GM21447 (cell line): ENCODE measurements at regions not wholly inside any gene's neighbourhood (a gene's known extent, or its start where the extent isn't known, plus 50 kb on each side); places are given as distances from the start of the nearest gene placed in this dataset.

Source experiments
- ATAC-seq: cut with Tn5 transposase; IDR thresholded peaks from one replicate; pipeline ENCODE4 v1.9.1; 2021; ENCODE audit not compliant: unreplicated experiment

DNA sequence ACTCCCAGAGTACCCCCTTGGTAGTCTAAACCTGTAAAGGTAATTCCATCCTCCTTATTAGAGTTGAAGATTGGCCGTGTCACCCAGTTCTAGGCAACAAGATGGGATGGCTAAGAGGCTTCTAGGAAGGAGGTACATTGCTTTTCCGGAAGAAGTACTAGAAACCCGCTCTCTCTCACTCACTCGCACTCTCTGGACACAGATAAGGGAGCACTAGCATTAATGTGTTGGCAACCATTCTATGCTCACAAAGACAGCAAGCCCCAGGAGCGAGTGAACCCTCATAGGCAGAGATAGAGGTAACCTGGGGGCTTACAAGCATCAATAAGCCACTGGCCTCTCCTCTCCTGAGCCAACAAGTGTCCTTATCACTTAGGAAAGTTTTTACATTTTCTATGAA lies 503.2 kb upstream of the JARID2 start:
- no peak for ATAC-seq

DNA sequence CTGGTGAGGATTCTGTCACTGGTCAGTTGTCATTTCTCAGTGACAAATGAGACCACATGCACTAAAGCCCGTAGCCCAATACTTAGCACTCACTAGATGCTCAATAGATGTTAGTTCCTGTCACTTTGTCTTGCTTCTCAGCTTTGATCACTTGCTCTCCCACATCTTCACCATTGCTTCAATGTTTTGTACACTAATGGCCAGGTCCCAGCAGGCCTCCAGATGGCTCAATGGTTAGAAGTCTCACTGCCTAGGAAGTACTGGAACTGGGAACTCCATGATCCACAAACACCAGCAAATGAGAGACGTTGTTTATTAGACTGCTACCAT lies 502.8 kb upstream of the JARID2 start:
- ATAC-seq: no peak

GRCh38 chr6:14743474-14744211 lies 502.2 kb upstream of the JARID2 start:
- no peak for ATAC-seq

DNA sequence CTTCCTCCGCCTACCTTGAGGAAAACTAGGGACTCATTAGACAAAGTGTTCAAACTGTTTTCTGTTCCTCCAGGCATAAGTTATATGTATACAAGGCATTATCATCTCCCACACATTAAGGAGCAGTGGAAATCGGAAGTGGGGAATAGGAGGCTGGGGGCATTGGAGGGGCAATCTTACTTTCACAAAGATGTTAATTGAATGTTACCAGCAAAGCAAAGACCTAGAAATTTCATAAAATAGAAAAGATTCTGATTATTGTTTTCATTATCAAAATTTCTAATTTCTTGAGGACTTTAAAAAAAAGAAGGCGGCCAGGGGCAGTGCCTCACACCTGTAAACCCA lies 501.7 kb upstream of the JARID2 start:
- no peak for ATAC-seq

- no peak for ATAC-seq
Measured at GRCh38 chr6:14746139-14746837, 499.6 kb upstream of the JARID2 start.

DNA sequence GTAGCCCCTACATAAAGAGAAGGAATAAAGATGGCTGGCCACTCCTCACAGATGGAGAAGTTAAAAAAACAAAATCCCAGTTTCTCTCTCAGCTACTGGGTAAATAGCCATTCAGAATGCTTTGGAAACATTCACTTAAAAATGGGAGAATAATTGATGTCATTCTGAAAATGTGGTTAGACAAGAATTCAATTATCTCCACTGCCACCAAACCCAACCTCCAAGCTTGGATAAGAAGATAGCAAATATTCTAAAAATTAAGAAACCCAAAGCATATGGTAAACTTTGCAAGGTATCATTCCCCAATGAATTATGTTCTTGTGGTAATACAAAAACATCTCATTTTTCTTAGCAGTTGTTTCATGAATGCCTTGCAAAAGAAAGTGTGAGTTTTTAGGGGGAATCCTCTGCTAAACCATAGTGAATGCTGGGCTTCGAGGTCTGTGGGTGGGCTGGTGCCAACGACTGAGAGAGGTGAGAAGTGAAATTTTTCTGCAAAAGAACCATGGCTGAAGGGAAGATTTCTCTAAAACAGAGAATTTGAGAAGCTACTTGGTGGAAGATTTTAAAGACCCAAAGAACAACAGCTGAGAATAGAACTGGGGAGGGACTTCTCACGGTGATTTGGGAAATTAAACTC lies 497.9 kb upstream of the JARID2 start:
- no peak for ATAC-seq

DNA sequence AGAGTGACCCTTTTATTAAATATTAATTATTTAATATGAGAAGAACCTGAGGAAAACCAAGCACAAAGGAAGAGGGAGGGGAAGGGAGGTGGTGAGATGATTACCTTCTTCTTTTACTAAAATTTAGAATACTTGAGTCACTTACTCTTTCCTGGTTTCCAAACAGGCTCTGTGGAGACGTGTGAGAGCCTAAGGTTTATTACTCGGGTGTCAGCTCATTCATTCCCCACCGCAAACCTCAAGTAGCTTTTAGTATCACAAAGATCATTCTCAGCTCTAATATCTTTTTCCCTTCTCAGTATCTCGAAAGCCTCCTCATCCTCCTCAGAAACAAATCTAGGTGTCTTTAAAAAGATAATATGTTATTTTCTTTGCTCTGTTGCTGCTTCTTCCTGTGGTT lies 497.2 kb upstream of the JARID2 start:
- ATAC-seq: no peak

DNA sequence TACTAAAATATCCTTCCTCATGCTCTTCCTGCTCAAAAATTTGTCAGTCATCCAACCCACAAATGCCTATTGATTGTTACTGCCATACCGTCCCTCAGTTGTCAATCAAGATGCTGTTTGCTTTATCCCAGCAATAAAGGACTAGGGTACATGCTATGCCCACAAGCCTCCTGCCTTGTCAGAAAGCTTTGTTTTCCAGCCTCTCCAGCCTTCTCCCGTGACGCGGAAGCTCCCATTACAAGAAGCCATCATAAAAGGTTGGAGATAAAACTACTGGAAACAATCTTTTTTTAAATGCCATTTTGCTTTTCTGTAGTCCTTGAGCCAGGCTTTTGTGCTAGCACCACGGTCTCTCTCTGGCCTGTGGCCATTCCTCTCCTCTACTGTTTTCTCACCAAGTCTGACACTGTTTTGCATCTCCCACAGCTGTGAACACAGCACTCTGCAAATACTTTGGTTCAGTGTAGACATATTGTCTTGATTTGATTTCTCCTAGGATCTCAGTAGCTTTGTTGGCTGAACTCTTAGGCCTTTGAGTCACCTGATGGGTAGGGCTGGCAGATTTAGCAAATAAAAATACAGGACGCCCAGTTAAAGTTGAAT lies 495.7 kb upstream of the JARID2 start:
- ATAC-seq: no peak

DNA sequence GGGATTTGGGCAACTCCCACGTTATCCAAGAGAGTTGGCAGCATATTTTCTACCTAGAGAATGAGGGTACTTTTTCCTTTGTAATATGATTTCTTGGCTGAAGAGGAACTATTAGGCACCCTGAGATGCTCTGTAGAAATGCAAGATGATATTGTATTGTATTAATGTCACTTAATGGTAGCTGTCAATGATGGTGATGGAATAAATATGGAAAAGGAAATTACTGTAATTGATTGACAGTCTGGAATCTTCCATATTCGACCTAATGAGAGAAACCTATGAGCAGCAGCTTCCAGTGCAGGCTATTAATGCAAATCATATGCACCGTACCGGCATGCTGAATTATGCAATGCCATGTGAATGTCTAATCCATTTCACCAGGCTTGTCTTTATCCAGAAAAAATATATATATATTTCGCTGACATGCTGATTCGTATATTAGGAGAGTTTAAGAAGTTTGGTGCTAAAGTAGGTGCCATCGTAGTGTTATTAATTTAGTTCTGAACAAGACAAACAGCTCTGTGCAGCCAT lies 494.2 kb upstream of the JARID2 start:
- no peak for ATAC-seq

- ATAC-seq: no peak
Measured at GRCh38 chr6:14754751-14755513, 490.9 kb upstream of the JARID2 start.

- ATAC-seq: no peak
Measured at GRCh38 chr6:14756340-14756739, 489.5 kb upstream of the JARID2 start.

DNA sequence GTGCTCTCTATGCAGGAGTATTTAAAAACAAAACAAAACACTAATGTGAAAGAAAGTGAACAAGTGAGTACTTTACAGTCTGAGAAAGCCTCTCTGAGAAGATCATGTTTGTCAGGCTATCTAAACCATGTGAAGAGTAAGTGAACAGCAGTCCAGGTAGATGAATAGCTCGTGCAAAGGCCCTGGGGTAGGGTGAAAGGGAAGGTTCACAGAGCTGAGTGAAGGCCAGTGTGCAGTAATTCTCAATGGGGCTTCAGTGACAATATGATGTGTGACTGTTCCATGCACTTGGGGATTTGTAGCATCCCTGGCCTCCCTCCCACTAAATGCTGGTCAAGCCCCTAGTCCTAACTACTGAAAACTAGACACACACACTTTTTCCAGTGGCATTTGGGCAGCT lies 488.9 kb upstream of the JARID2 start:
- ATAC-seq: no peak

- ATAC-seq: no peak
Measured at GRCh38 chr6:14757418-14757817, 488.5 kb upstream of the JARID2 start.

DNA sequence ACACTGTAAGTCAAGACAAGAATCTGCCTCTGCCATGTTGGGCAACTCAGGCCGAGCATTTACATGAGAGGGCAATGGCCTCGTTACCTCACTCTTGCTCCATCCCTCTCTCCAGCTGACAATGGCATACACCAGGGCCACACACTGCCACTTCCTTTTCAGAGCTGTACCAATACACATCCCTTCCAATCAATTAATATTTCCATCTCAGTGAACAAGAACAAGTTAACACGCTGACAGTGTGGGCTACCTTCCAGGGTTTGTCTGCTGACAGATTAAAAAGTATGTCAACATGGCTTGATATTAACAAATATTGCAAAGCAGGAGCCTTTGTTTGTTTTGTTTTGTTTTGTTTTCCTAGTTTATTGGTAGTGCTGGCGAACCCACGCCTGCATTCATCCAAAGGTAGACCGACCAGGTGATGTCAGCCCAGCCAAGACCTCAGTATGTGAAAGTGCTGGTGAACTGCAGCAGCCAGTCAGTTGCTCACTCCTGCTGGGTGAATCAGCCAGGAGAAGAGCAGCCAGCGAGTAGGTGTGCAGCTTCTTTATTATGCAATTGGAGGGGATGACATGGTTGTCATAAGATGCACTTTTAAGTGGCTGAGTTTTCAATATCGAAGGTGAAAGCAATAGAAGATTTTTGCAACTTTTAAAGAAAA lies 487.3 kb upstream of the JARID2 start:
- no peak for ATAC-seq

GRCh38 chr6:14759976-14760672 lies 485.7 kb upstream of the JARID2 start:
- no peak for ATAC-seq

- ATAC-seq: no peak
Measured at GRCh38 chr6:14762077-14762476, 483.8 kb upstream of the JARID2 start.

DNA sequence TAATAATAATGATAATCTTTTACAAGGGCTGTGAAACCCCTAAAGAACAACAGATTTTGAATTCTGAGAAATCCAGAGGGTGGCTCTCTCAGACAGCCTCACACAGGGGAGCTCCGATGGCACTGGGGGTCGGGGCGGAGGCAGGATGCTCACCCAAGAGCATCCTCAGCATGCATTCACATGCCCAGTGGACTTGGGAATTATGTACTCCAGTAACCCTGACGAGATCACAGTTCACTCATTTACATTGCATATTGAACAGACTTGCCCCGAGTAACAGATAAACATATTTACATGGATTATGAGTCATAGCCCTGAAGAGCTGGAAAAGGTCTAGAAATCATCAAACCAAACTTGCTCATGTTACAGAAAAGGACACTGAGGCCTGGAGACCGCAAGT lies 482.7 kb upstream of the JARID2 start:
- no peak for ATAC-seq

DNA sequence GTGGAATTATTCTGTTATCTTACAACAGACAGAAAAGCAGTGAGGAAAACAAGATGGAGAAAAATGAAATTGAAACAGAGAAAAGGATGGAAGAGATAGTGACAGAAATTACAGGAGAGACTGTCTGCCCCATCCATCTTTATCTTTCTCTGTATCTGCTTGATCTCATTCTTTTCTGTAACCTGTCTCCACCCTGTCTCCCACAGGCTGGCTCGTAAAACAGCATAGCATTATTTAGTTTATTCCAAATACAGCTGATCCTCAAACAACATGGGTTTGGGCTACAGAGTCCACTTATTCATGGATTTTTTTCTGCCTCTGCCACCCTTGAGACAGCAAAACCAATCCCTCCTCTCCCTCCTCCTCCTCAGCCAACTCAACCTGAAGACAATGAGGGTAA lies 482.3 kb upstream of the JARID2 start:
- ATAC-seq: no peak

DNA sequence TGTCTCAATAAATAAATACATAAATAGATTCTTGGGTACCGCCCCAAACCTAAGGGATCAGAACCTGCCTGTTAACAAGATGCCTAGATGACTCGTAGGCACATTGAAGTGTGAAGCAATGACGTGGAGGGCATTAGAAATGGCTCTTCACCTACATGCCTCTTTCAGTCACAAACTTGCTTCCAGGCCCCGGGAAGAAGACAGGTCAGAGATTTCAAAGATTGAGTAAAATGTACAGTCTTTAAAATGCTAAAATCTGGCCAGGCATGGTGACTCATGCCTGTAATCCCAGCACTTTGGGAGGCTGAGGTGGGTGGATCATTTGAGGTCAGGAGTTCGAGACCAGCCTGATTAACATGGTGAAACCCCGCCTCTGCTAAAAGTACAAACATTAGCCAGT lies 480.8 kb upstream of the JARID2 start:
- no peak for ATAC-seq
